ENCODE measurements at regions not wholly inside any gene's neighbourhood (a gene's known extent, or its start where the extent isn't known, plus 50 kb on each side); places are given as distances from the start of the nearest gene placed in this dataset.

DNA sequence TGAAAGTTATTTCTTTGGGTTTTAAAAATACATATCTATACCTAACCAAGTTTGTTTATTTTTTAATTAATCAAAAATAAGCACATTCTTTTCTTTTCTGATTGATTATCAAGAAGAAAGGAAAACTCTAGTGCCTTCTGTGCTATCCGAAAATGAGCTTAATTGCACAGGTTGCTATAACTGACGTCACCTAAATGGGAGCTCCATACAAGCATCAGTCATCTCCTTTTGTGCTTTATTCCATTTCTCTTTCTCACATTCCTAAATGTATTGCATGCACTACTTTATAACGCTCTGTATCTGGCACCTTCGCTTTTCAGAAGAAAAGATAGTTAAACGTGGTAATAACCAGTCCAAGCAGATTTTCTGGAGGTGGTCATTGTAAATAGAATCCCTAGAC lies 675.0 kb downstream of the STPG2 start:
- TF ChIP-seq, protein P1, sequence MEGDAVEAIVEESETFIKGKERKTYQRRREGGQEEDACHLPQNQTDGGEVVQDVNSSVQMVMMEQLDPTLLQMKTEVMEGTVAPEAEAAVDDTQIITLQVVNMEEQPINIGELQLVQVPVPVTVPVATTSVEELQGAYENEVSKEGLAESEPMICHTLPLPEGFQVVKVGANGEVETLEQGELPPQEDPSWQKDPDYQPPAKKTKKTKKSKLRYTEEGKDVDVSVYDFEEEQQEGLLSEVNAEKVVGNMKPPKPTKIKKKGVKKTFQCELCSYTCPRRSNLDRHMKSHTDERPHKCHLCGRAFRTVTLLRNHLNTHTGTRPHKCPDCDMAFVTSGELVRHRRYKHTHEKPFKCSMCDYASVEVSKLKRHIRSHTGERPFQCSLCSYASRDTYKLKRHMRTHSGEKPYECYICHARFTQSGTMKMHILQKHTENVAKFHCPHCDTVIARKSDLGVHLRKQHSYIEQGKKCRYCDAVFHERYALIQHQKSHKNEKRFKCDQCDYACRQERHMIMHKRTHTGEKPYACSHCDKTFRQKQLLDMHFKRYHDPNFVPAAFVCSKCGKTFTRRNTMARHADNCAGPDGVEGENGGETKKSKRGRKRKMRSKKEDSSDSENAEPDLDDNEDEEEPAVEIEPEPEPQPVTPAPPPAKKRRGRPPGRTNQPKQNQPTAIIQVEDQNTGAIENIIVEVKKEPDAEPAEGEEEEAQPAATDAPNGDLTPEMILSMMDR (IDR thresholded peaks at IDR 0.05) = no peak
- TF ChIP-seq POLR2A (IDR thresholded peaks at IDR 0.05) = no peak
- no peak for TF ChIP-seq POLR2AphosphoS5 (IDR thresholded peaks at IDR 0.05)
- no peak for TF ChIP-seq EP300 (IDR thresholded peaks at IDR 0.05)

Measured in suprapubic skin (tissue), 4 donors.